ENCODE measurements at regions not wholly inside any gene's neighbourhood (a gene's known extent, or its start where the extent isn't known, plus 50 kb on each side); places are given as distances from the start of the nearest gene placed in this dataset.

GRCh38 chr17:33779234-33779591 is 475.9 kb upstream of the CCL2 start:
- Histone ChIP-seq H3K9ac (ENCODE audit: low read length) (no peak overlapping the region), H3K27ac (ENCODE audit: low read length) (no peak overlapping the region), H3K4me1 (ENCODE audit: low read length) (no peaks in the 10 kb centered on the region), H2AFZ (ENCODE audit: low read depth, low read length) (no peak overlapping the region), H3K27me3 (ENCODE audit: low read depth, low read length) (peaks cover 23% of the 10 kb centered on the region; the same call in 1 of the 2 replicates), H3K36me3 (replicated peaks; ENCODE audit: low read depth, low read length) (no peaks in the 10 kb centered on the region), H3K79me2 (ENCODE audit: low read length) (no peaks in the 10 kb centered on the region), H3K4me3 (ENCODE audit: low read length) (no peak overlapping the region), H3K4me2 (ENCODE audit: low read length) (no peak overlapping the region), H3K9me3 (ENCODE audit: insufficient read depth, low read length) (no peaks in the 10 kb centered on the region), H4K20me1 (ENCODE audit: insufficient read depth, low read length) (no peaks in the 10 kb centered on the region)
- no peak for TF ChIP-seq EZH2phosphoT487 (IDR thresholded peaks at IDR 0.05; ENCODE audit: low read depth)
- TF ChIP-seq CTCF (IDR thresholded peaks at IDR 0.05; ENCODE audit: low read depth, low read length) = peak; percentile 89

- H3K4me2 ChIP-seq (ENCODE audit: low read length) = no peak overlapping the region
- H3K27me3 ChIP-seq (ENCODE audit: low read depth, low read length) = peaks cover 47% of the 10 kb centered on the region
- no peak overlapping the region for H3K9ac ChIP-seq (ENCODE audit: low read length)
- H3K79me2 ChIP-seq (ENCODE audit: low read length) = no peaks in the 10 kb centered on the region
- H3K36me3 ChIP-seq (replicated peaks; ENCODE audit: low read depth, low read length) = no peaks in the 10 kb centered on the region
- no peaks in the 10 kb centered on the region for H4K20me1 ChIP-seq (ENCODE audit: insufficient read depth, low read length)
- H3K27ac ChIP-seq (ENCODE audit: low read length) = no peak overlapping the region
- H3K4me3 ChIP-seq (ENCODE audit: low read length) = no peak overlapping the region
- no peak overlapping the region for H2AFZ ChIP-seq (ENCODE audit: low read depth, low read length)
- no peak for TF ChIP-seq EZH2phosphoT487 (IDR thresholded peaks at IDR 0.05; ENCODE audit: low read depth)
- no peak for TF ChIP-seq CTCF (IDR thresholded peaks at IDR 0.05; ENCODE audit: low read depth, low read length)
- H3K4me1 ChIP-seq (ENCODE audit: low read length) = no peaks in the 10 kb centered on the region
- no peaks in the 10 kb centered on the region for H3K9me3 ChIP-seq (ENCODE audit: insufficient read depth, low read length)
These were observed 469.8 kb upstream of the CCL2 start for GRCh38 chr17:33785281-33785680.

GRCh38 chr17:33786478-33786877 is 468.6 kb upstream of the CCL2 start:
- Histone ChIP-seq H3K27ac (ENCODE audit: low read length) (no peak overlapping the region), H3K9me3 (ENCODE audit: insufficient read depth, low read length) (no peaks in the 10 kb centered on the region), H2AFZ (ENCODE audit: low read depth, low read length) (no peak overlapping the region), H3K36me3 (replicated peaks; ENCODE audit: low read depth, low read length) (no peaks in the 10 kb centered on the region), H4K20me1 (ENCODE audit: insufficient read depth, low read length) (no peaks in the 10 kb centered on the region), H3K79me2 (ENCODE audit: low read length) (no peaks in the 10 kb centered on the region), H3K27me3 (ENCODE audit: low read depth, low read length) (peaks cover 56% of the 10 kb centered on the region), H3K4me3 (ENCODE audit: low read length) (no peak overlapping the region), H3K4me1 (ENCODE audit: low read length) (no peaks in the 10 kb centered on the region), H3K9ac (ENCODE audit: low read length) (no peak overlapping the region), H3K4me2 (ENCODE audit: low read length) (no peak overlapping the region)
- TF ChIP-seq CTCF (IDR thresholded peaks at IDR 0.05; ENCODE audit: low read depth, low read length) = no peak
- TF ChIP-seq EZH2phosphoT487 (IDR thresholded peaks at IDR 0.05; ENCODE audit: low read depth) = no peak

GRCh38 chr17:33789658-33790057 is 465.4 kb upstream of the CCL2 start:
- no peaks in the 10 kb centered on the region for H3K9me3 ChIP-seq (ENCODE audit: insufficient read depth, low read length)
- H4K20me1 ChIP-seq (ENCODE audit: insufficient read depth, low read length) = no peaks in the 10 kb centered on the region
- H3K27ac ChIP-seq (ENCODE audit: low read length) = no peak overlapping the region
- H2AFZ ChIP-seq (ENCODE audit: low read depth, low read length) = no peak overlapping the region
- H3K79me2 ChIP-seq (ENCODE audit: low read length) = no peaks in the 10 kb centered on the region
- peaks cover 60% of the 10 kb centered on the region for H3K27me3 ChIP-seq (ENCODE audit: low read depth, low read length)
- no peaks in the 10 kb centered on the region for H3K4me1 ChIP-seq (ENCODE audit: low read length)
- H3K9ac ChIP-seq (ENCODE audit: low read length) = no peak overlapping the region
- H3K4me3 ChIP-seq (ENCODE audit: low read length) = no peak overlapping the region
- no peak overlapping the region for H3K4me2 ChIP-seq (ENCODE audit: low read length)
- TF ChIP-seq EZH2phosphoT487 (IDR thresholded peaks at IDR 0.05; ENCODE audit: low read depth) (no peak), CTCF (IDR thresholded peaks at IDR 0.05; ENCODE audit: low read depth, low read length) (no peak)
- no peaks in the 10 kb centered on the region for H3K36me3 ChIP-seq (replicated peaks; ENCODE audit: low read depth, low read length)

Measured in OCI-LY3 (cell line).